Endothelial cell of umbilical vein (primary cell): ENCODE measurements at regions not wholly inside any gene's neighbourhood (a gene's known extent, or its start where the extent isn't known, plus 50 kb on each side); places are given as distances from the start of the nearest gene placed in this dataset.
A peak's percentile ranks its signal among the peaks of the same experiment; 100 is the strongest.

Source experiments
- BruUV-seq: library from RNA; stranded (reverse); fragments of 400-500 nt; replicated peaks from 2 replicates; lab custom pipeline; 2021; lab: Mats Ljungman, UMichigan
- CTCF ChIA-PET: fragments of 300-600, 350-600 bp; sonication (Branson Sonifier 250); formaldehyde crosslinking; loops from one replicate; lab custom pipeline; 2021; ENCODE audit warnings: antibody characterized with exemption, inconsistent platforms; lab: Charles Lee
- POLR2A ChIA-PET: fragments of 300-600, 350-600 bp; sonication (Branson Sonifier 250); formaldehyde crosslinking; loops from one replicate; lab custom pipeline; 2021; ENCODE audit warnings: antibody characterized with exemption, inconsistent platforms; lab: Charles Lee
- DNase-seq: peaks from one replicate; pipeline ENCODE4 v3.0.0-alpha.2; 2011; ENCODE audit warnings: low read depth, low spot score
- FAIRE-seq: peaks from 2 replicates; lab custom pipeline; 2011; peaks lifted over from hg19 to GRCh38; lab: Jason Lieb, UNC
- H2AFZ ChIP-seq: 2 replicates; pipeline ENCODE4 v1.6.0; 2012; ENCODE audit warnings: low read depth, low read length, control low read depth, inconsistent platforms
- H3K27ac ChIP-seq: 2 replicates; pipeline ENCODE4 v1.5.1; 2011; ENCODE audit warnings: low read depth, mild to moderate bottlenecking, control low read depth, low read length, moderate library complexity; ENCODE audit not compliant: insufficient read depth
- H3K27me3 ChIP-seq, 2 experiments: 2 replicates each; pipeline versions ENCODE4 v1.6.0 to v1.6.1; 2011; ENCODE audit warnings: low read length in 2 of 2, mixed read lengths in 1 of 2; ENCODE audit not compliant: control insufficient read depth in 2 of 2, insufficient read depth in 2 of 2
- H3K36me3 ChIP-seq, 2 experiments: 2 replicates in 1 of 2; 3 replicates in 1 of 2; pipeline ENCODE4 v1.5.1; 2011; ENCODE audit warnings: low read length in 2 of 2, mild to moderate bottlenecking in 1 of 2, moderate library complexity in 1 of 2; ENCODE audit not compliant: control insufficient read depth in 2 of 2, insufficient read depth in 2 of 2; ENCODE audit errors: extremely low read depth in 1 of 2
- H3K4me1 ChIP-seq: 3 replicates; pipeline ENCODE4 v1.5.1; 2011; ENCODE audit warnings: mild to moderate bottlenecking, low read length; ENCODE audit not compliant: control insufficient read depth, insufficient read depth; ENCODE audit errors: extremely low read depth
- H3K4me2 ChIP-seq: 2 replicates; pipeline ENCODE4 v1.6.1; 2011; ENCODE audit warnings: low read length, control low read depth, mixed read lengths; ENCODE audit not compliant: insufficient read depth
- H3K4me3 ChIP-seq, 3 experiments: fragments of 200-600 bp in 1 of 3; sonication (generic), shearing (Covaris generic) in 1 of 3; replicated peaks in 1 of 3; 2 replicates each; pipeline ENCODE4 v1.5.1; 2011 to 2016; ENCODE audit warnings: control low read depth in 3 of 3, low read length in 3 of 3, mild to moderate bottlenecking in 2 of 3, inconsistent platforms in 1 of 3, low read depth in 1 of 3, moderate library complexity in 1 of 3; ENCODE audit not compliant: insufficient read depth in 1 of 3
- H3K79me2 ChIP-seq: 2 replicates; pipeline ENCODE4 v1.6.0; 2012; ENCODE audit warnings: low read length, inconsistent platforms; ENCODE audit not compliant: control insufficient read depth, insufficient read depth
- H3K9ac ChIP-seq: replicated peaks from 2 replicates; pipeline ENCODE3; 2011; ENCODE audit warnings: low read length, control low read depth; ENCODE audit not compliant: insufficient read depth; ENCODE audit errors: extremely low read depth
- H3K9me1 ChIP-seq: replicated peaks from 3 replicates; pipeline ENCODE4 v1.6.0; 2011; ENCODE audit warnings: mild to moderate bottlenecking, low read length; ENCODE audit not compliant: control insufficient read depth, insufficient read depth; ENCODE audit errors: extremely low read depth
- H3K9me3 ChIP-seq: replicated peaks from 2 replicates; pipeline ENCODE4 v1.5.1; 2012; ENCODE audit warnings: low read length, inconsistent platforms; ENCODE audit not compliant: control insufficient read depth, insufficient read depth
- H4K20me1 ChIP-seq: replicated peaks from 2 replicates; pipeline ENCODE3; 2011; ENCODE audit warnings: mild to moderate bottlenecking, low read length; ENCODE audit not compliant: control insufficient read depth, insufficient read depth; ENCODE audit errors: extremely low read depth
- EZH2 ChIP-seq: IDR thresholded peaks from 2 replicates; pipeline ENCODE4 v1.6.1; 2012; ENCODE audit warnings: borderline replicate concordance, low read depth, mild to moderate bottlenecking, moderate library complexity, low read length, inconsistent platforms; ENCODE audit not compliant: severe bottlenecking
- FOS ChIP-seq: IDR thresholded peaks from 2 replicates; pipeline ENCODE4 v1.6.1; 2011; ENCODE audit warnings: mild to moderate bottlenecking, low read length, moderate library complexity, borderline replicate concordance; ENCODE audit not compliant: insufficient read depth
- GATA2 ChIP-seq: IDR thresholded peaks from 2 replicates; pipeline ENCODE4 v1.7.0; 2011; ENCODE audit warnings: low read depth, mild to moderate bottlenecking, moderate library complexity, mixed read lengths, low read length; ENCODE audit not compliant: insufficient read length, insufficient read depth
- POLR2A ChIP-seq: IDR thresholded peaks from 2 replicates; pipeline ENCODE4 v1.6.1; 2012; ENCODE audit warnings: low read depth, mild to moderate bottlenecking, control low read depth, low read length
- dilution Hi-C: fragments of 300-500 bp; cut with MboI; formaldehyde crosslinking; loops from one replicate; pipeline ENCODE4 v1.15.0; 2019; ENCODE audit warnings: low sequenced_read_pairs; ENCODE audit not compliant: extremely low pct_ligation_motif_present
- intact Hi-C: fragments of 100-400 bp; cut with micrococcal nuclease; formaldehyde crosslinking; loops from one replicate; pipeline ENCODE4 v1.10.0; 2022
- TF ChIP-seq, protein P1 (sequence below): IDR thresholded peaks from 2 replicates; pipeline ENCODE4 v1.6.1; 2011; ENCODE audit not compliant: insufficient read depth, insufficient read length
- TF ChIP-seq, protein P2 (sequence below), 2 donors: IDR thresholded peaks; 1 replicate in 1 of 2; 2 replicates in 1 of 2; pipeline ENCODE4 v1.5.1; 2011; ENCODE audit warnings: low read length in 2 of 2, mild to moderate bottlenecking in 2 of 2, moderate library complexity in 2 of 2, control low read depth in 1 of 2, inconsistent platforms in 1 of 2, low read depth in 1 of 2; ENCODE audit not compliant: insufficient read depth in 1 of 2; ENCODE audit errors: extremely low read depth in 1 of 2

DNA sequence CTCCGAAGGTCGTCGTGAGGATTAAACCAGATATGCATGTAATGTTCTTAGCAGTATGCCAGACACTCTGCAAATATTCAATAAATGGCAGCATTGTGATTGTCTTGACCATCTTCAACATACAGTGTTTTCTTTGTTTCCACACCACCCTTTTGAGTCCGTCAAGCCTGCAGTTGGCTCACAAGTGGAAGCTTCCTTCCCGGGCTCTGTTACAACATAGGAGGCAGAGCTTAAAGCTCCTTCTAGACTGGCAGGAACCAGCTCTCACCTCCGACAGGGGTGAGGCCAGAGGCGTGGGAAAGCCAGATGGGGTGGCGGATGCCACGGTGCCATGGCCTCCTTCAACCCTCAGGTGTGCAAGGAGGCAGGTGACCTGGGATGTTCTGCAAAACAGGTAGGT is 138.3 kb downstream of the FOXL1 start:
- no peaks in the 10 kb centered on the region for H3K36me3 ChIP-seq
- peaks cover 0 to 9% of the 10 kb centered on the region in 2 experiments for H3K27me3 ChIP-seq
- DNase-seq (no peak), FAIRE-seq (no peak)
- H2AFZ ChIP-seq = no peak overlapping the region
- H3K79me2 ChIP-seq = no peaks in the 10 kb centered on the region
- BruUV-seq = no TSS peak
- no peaks in the 10 kb centered on the region for H3K9me1 ChIP-seq
- CTCF ChIA-PET = interaction anchor here (0.7 to 1.3 kb wide), 2 partner anchors 16 to 345 kb away, joined by 3 to 5 read pairs; no protein-coding TSS in a partner anchor
- no peaks in the 10 kb centered on the region for H3K9me3 ChIP-seq
- intact Hi-C loops (no loop called here), dilution Hi-C loops (no loop called here)
- no peak overlapping the region for H3K27ac ChIP-seq
- H3K9ac ChIP-seq = no peak overlapping the region
- H3K4me3 ChIP-seq = no peak overlapping the region
- TF ChIP-seq EZH2 (no peak), GATA2 (no peak)
- TF ChIP-seq, protein P1, sequence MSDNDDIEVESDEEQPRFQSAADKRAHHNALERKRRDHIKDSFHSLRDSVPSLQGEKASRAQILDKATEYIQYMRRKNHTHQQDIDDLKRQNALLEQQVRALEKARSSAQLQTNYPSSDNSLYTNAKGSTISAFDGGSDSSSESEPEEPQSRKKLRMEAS = no peak
- TF ChIP-seq, protein P2, sequence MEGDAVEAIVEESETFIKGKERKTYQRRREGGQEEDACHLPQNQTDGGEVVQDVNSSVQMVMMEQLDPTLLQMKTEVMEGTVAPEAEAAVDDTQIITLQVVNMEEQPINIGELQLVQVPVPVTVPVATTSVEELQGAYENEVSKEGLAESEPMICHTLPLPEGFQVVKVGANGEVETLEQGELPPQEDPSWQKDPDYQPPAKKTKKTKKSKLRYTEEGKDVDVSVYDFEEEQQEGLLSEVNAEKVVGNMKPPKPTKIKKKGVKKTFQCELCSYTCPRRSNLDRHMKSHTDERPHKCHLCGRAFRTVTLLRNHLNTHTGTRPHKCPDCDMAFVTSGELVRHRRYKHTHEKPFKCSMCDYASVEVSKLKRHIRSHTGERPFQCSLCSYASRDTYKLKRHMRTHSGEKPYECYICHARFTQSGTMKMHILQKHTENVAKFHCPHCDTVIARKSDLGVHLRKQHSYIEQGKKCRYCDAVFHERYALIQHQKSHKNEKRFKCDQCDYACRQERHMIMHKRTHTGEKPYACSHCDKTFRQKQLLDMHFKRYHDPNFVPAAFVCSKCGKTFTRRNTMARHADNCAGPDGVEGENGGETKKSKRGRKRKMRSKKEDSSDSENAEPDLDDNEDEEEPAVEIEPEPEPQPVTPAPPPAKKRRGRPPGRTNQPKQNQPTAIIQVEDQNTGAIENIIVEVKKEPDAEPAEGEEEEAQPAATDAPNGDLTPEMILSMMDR (IDR thresholded peaks at IDR 0.05; ENCODE audit: extremely low read depth in 1 of 2, insufficient read depth in 1 of 2, low read depth in 1 of 2, low read length in 2 of 2) = no peak
- H3K4me2 ChIP-seq = no peak overlapping the region
- POLR2A ChIA-PET = no interaction called here
- no peaks in the 10 kb centered on the region for H4K20me1 ChIP-seq
- no peaks in the 10 kb centered on the region for H3K4me1 ChIP-seq

DNA sequence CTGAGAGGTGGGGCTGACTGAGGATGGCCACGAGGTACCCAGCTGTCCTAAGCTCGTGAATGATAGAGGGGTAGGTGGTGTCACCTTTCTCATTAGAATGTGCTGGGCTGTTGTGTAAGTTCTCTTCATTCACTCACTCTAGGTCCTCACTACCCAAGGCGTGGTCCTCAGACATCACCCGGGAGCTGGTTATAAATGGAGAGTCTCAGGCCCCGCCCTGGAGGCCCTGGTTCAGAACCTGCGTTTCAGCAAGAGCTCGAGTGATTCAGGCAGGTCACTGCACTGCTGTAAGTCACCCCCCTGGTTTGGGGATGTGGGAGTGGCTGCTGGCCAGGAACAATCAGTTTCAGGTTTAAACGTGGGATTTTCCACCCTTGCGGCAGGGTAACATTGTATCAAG is 139.8 kb downstream of the FOXL1 start:
- ChIA-PET CTCF (interaction anchor here (0.9 to 2.0 kb wide), 3 partner anchors 12 to 344 kb away, joined by 3 to 4 read pairs (median 3); no protein-coding TSS in a partner anchor), POLR2A (no interaction called here)
- Histone ChIP-seq H3K27ac (no peak overlapping the region), H3K27me3 (peaks cover 0 to 9% of the 10 kb centered on the region in 2 experiments), H3K4me1 (no peaks in the 10 kb centered on the region), H4K20me1 (no peaks in the 10 kb centered on the region), H3K4me3 (no peak overlapping the region), H3K9me3 (no peaks in the 10 kb centered on the region), H3K9ac (no peak overlapping the region), H2AFZ (no peak overlapping the region), H3K79me2 (no peaks in the 10 kb centered on the region), H3K36me3 (no peaks in the 10 kb centered on the region), H3K9me1 (no peaks in the 10 kb centered on the region), H3K4me2 (no peak overlapping the region)
- DNase-seq = peak; percentile 23
- intact Hi-C loops = no loop called here
- dilution Hi-C loops = no loop called here
- FAIRE-seq = no peak
- TF ChIP-seq POLR2A (no peak), FOS (no peak)
- no TSS peak for BruUV-seq
